Type B pancreatic cell (in vitro differentiated cells): ENCODE measurements at regions not wholly inside any gene's neighbourhood (a gene's known extent, or its start where the extent isn't known, plus 50 kb on each side); places are given as distances from the start of the nearest gene placed in this dataset.

Experiments
- DNase-seq: peaks from one replicate; pipeline ENCODE4 v3.0.0; 2021; ENCODE audit warnings: mixed read lengths; ENCODE audit not compliant: unreplicated experiment; ENCODE audit errors: extremely low spot score
- H3K27ac Mint-ChIP-seq: 2 replicates; pipeline ENCODE4 v1.8.0; 2021; ENCODE audit warnings: mild to moderate bottlenecking, mixed read lengths
- H3K27me3 Mint-ChIP-seq: 2 replicates; pipeline ENCODE4 v1.8.0; 2021; ENCODE audit warnings: mixed read lengths
- H3K36me3 Mint-ChIP-seq: 2 replicates; pipeline ENCODE4 v1.8.0; 2021; ENCODE audit warnings: mixed read lengths
- H3K4me1 Mint-ChIP-seq: one replicate; pipeline ENCODE4 v1.8.0; 2021; ENCODE audit warnings: mixed read lengths; ENCODE audit not compliant: unreplicated experiment
- H3K4me3 Mint-ChIP-seq: 2 replicates; pipeline ENCODE4 v1.8.0; 2021; ENCODE audit warnings: mild to moderate bottlenecking, mixed read lengths
- H3K9me3 Mint-ChIP-seq: 2 replicates; pipeline ENCODE4 v1.8.0; 2021; ENCODE audit warnings: mixed read lengths
- TF ChIP-seq, protein P1 (sequence below): fragments of 200-600 bp; sonication (generic); conservative IDR thresholded peaks from 2 replicates; pipeline ENCODE4 v1.5.0; 2021; ENCODE audit warnings: antibody characterized with exemption, mild to moderate bottlenecking

DNA sequence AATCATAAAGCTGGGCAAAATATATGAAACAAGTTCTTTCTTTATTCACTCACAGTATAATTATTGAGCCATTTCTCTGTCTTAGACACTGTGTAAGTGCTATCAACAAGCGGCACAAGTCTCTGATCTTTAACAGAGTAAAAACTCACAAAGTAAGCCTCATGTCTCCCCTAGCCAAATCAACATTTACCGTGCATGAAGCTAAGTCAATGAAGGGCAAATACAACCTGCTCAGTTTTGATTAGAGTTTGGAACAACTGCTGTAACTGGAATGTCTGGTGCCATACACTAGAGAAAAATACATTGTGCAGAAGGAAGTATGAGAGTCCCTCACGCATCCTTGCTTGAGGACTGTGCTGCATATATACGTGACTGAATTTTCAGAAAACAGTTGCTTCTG is 291.0 kb upstream of the EPHA3 start:
- no peak for DNase-seq
- Mint-ChIP-seq H3K4me3 (no peak overlapping the region), H3K36me3 (no peaks in the 10 kb centered on the region), H3K27ac (no peak overlapping the region), H3K9me3 (no peaks in the 10 kb centered on the region), H3K4me1 (no peaks in the 10 kb centered on the region), H3K27me3 (no peaks in the 10 kb centered on the region)
- TF ChIP-seq, protein P1, sequence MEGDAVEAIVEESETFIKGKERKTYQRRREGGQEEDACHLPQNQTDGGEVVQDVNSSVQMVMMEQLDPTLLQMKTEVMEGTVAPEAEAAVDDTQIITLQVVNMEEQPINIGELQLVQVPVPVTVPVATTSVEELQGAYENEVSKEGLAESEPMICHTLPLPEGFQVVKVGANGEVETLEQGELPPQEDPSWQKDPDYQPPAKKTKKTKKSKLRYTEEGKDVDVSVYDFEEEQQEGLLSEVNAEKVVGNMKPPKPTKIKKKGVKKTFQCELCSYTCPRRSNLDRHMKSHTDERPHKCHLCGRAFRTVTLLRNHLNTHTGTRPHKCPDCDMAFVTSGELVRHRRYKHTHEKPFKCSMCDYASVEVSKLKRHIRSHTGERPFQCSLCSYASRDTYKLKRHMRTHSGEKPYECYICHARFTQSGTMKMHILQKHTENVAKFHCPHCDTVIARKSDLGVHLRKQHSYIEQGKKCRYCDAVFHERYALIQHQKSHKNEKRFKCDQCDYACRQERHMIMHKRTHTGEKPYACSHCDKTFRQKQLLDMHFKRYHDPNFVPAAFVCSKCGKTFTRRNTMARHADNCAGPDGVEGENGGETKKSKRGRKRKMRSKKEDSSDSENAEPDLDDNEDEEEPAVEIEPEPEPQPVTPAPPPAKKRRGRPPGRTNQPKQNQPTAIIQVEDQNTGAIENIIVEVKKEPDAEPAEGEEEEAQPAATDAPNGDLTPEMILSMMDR = no peak

DNA sequence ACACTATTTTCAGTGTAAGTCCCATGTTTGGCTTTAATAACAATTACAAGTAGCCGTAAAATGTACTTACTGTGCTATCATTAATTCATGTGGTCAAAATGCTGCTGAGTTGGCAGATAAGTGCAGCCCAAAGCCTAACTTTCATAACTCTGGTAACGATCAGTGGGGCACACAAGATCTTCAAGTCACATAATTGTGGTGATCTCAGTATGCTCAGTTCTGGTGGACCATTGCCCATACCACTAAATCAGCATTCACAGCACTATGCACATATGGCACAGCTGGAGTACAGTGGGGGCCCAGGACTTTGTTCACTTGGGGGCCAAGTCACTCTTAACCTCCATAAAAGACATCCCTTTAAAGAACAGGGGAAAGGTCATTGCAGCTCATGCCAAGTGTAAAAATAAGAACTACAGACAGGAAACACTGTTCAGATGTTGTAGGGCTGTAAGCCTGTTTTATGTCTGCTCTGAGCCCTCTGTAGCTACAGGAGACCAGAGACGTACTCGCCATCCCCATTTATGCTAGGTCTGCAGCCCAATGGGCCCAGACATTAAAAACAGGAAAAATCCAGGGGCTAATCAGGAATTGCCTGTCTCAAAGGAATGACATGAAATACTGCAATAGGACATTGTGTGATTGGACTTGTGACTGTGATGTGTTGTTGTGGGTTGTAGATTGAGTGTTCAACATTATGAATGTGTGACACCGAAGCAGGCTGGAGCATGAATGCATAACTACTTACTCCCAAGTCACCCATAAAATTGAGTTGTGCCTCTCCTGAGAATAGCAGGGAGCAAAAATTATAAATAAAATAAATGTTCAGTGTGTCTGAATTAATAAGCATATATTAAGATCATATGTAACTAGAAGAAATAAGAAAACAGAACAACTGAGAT is 282.5 kb upstream of the EPHA3 start:
- TF ChIP-seq, protein P1 = no peak
- no peak for DNase-seq
- Mint-ChIP-seq H3K9me3 (no peaks in the 10 kb centered on the region), H3K27ac (no peak overlapping the region), H3K4me3 (no peak overlapping the region), H3K4me1 (peaks cover 4% of the 10 kb centered on the region), H3K36me3 (no peaks in the 10 kb centered on the region), H3K27me3 (no peaks in the 10 kb centered on the region)

DNA sequence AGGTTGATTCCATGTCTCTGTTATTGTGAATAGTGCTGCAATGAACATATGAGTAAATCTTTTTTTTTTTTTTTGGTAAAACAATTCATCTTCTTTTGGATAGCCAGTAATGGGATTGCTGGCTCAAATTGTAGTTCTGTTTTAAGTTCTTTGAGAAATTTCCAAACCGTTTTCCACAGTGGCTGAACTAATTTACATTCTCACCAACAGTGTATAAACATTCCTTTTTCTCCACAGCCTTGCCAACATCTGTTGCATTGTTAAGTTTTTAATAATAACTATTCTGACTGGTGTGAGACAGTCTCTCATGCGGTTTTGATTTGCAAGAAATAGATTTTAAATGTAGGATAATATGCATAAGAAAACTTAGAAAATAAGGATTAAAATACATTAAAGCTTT is 279.0 kb upstream of the EPHA3 start:
- H3K36me3 Mint-ChIP-seq = no peaks in the 10 kb centered on the region
- H3K4me3 Mint-ChIP-seq = no peak overlapping the region
- H3K4me1 Mint-ChIP-seq = peaks cover 4% of the 10 kb centered on the region
- H3K9me3 Mint-ChIP-seq = no peaks in the 10 kb centered on the region
- TF ChIP-seq, protein P1 = no peak
- DNase-seq = no peak
- no peaks in the 10 kb centered on the region for H3K27me3 Mint-ChIP-seq
- H3K27ac Mint-ChIP-seq = no peak overlapping the region

DNA sequence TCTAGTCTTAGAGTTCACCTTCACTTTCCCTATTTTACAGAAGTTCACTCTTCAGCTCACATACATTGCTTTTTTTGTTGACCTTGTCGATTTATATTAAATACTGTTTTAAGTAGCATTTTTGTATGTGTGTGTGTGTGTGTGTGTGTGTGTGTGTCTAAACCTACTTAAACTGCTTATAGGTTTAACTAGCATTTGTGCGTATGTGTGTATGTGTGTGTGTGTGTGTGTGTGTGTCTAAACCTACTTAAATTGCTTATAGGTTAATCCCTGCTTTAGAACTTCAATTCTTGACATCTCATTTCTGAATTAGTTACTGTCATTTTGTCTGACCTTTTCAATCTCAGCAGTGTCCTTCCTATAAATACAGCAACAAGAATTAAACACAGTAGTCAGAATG is 254.8 kb upstream of the EPHA3 start:
- DNase-seq = no peak
- Mint-ChIP-seq H3K27ac (no peak overlapping the region), H3K9me3 (no peaks in the 10 kb centered on the region), H3K4me1 (no peaks in the 10 kb centered on the region), H3K36me3 (no peaks in the 10 kb centered on the region), H3K4me3 (no peak overlapping the region), H3K27me3 (no peaks in the 10 kb centered on the region)
- TF ChIP-seq, protein P1 = no peak

DNA sequence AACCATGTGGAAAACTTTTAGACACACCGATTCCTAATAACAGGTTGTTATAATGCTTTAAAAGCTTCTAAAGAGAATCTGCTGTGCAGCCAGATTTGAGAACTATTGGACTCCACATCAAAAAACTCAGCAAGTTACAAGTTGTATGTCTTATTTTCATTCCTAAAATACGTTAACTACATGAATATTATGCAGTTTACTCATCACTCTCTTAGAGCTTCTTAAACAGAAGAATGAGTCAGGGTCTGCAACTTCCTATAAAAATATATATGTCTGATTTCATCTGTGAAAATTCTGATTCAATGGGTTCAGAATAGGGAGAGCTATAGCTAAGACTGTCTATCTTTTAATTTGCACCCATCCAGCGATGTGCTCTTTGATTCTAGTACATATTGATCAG is 244.2 kb upstream of the EPHA3 start:
- H3K4me1 Mint-ChIP-seq = no peaks in the 10 kb centered on the region
- H3K27ac Mint-ChIP-seq = no peak overlapping the region
- TF ChIP-seq, protein P1 = no peak
- H3K27me3 Mint-ChIP-seq = no peaks in the 10 kb centered on the region
- H3K36me3 Mint-ChIP-seq = no peaks in the 10 kb centered on the region
- no peaks in the 10 kb centered on the region for H3K9me3 Mint-ChIP-seq
- no peak overlapping the region for H3K4me3 Mint-ChIP-seq
- no peak for DNase-seq
